Loucy (cell line): ENCODE measurements at regions not wholly inside any gene's neighbourhood (a gene's known extent, or its start where the extent isn't known, plus 50 kb on each side); places are given as distances from the start of the nearest gene placed in this dataset.

Experiments used
- H2AFZ ChIP-seq: fragments of 200-600 bp; sonication (generic); 2 replicates; pipeline ENCODE4 v1.6.0; 2016; ENCODE audit warnings: antibody characterized with exemption, mild to moderate bottlenecking, low read length, moderate library complexity
- H3F3A ChIP-seq: fragments of 200-600 bp; 2 replicates; pipeline ENCODE4 v1.6.0; 2016; ENCODE audit warnings: antibody characterized with exemption, low read depth, mild to moderate bottlenecking
- H3K27me3 ChIP-seq: fragments of 200-600 bp; sonication (generic); 2 replicates; pipeline ENCODE4 v1.6.1; 2014; ENCODE audit warnings: low read length, mild to moderate bottlenecking; ENCODE audit not compliant: insufficient read depth, poor library complexity, severe bottlenecking
- H3K36me3 ChIP-seq: fragments of 200-600 bp; sonication (generic); 2 replicates; pipeline ENCODE4 v1.6.1; 2016; ENCODE audit warnings: low read length; ENCODE audit not compliant: insufficient read depth
- H3K4me1 ChIP-seq: fragments of 200-600 bp; sonication (generic); 2 replicates; pipeline ENCODE4 v1.5.1; 2014; ENCODE audit warnings: low read length, mild to moderate bottlenecking; ENCODE audit not compliant: insufficient read depth, poor library complexity, severe bottlenecking
- H3K4me2 ChIP-seq: fragments of 200-600 bp; sonication (generic); 2 replicates; pipeline ENCODE4 v1.6.0; 2014; ENCODE audit warnings: antibody characterized with exemption, low read length, low read depth, mild to moderate bottlenecking; ENCODE audit not compliant: poor library complexity, severe bottlenecking
- H3K4me3 ChIP-seq: fragments of 200-600 bp; sonication (generic); 2 replicates; pipeline ENCODE4 v1.5.1; 2014; ENCODE audit warnings: low read length, mild to moderate bottlenecking, mixed read lengths; ENCODE audit not compliant: poor library complexity, severe bottlenecking
- H3K79me2 ChIP-seq: fragments of 200-600 bp; sonication (generic); 2 replicates; pipeline ENCODE4 v1.6.1; 2014; ENCODE audit warnings: low read length; ENCODE audit not compliant: insufficient read depth
- H3K9ac ChIP-seq: fragments of 200-600 bp; sonication (generic); 2 replicates; pipeline ENCODE4 v1.6.0; 2014; ENCODE audit warnings: mild to moderate bottlenecking, low read depth, low read length, moderate library complexity; ENCODE audit not compliant: poor library complexity, severe bottlenecking
- H3K9me2 ChIP-seq: fragments of 200-600 bp; sonication (generic); replicated peaks from 2 replicates; pipeline ENCODE4 v1.6.1; 2016; ENCODE audit warnings: low read depth, low read length, mixed read lengths
- H3K9me3 ChIP-seq: fragments of 200-600 bp; sonication (generic); 2 replicates; pipeline ENCODE4 v1.6.1; 2014; ENCODE audit warnings: mild to moderate bottlenecking, antibody characterized with exemption, low read length, low read depth; ENCODE audit not compliant: insufficient read depth
- H4K20me1 ChIP-seq: fragments of 200-600 bp; sonication (generic); 2 replicates; pipeline ENCODE4 v1.6.0; 2014; ENCODE audit warnings: antibody characterized with exemption, low read length, mild to moderate bottlenecking; ENCODE audit not compliant: insufficient read depth, poor library complexity, severe bottlenecking
- EZH2phosphoT487 ChIP-seq: fragments of 200-600 bp; IDR thresholded peaks from 2 replicates; pipeline ENCODE4 v1.6.1; 2018; ENCODE audit warnings: antibody characterized with exemption, mild to moderate bottlenecking, moderate library complexity, borderline replicate concordance
- TF ChIP-seq, protein P1 (sequence below): fragments of 200-600 bp; sonication (generic); conservative IDR thresholded peaks from 2 replicates; pipeline ENCODE4 v1.5.1; 2014; ENCODE audit warnings: mild to moderate bottlenecking, antibody characterized with exemption, low read length

DNA sequence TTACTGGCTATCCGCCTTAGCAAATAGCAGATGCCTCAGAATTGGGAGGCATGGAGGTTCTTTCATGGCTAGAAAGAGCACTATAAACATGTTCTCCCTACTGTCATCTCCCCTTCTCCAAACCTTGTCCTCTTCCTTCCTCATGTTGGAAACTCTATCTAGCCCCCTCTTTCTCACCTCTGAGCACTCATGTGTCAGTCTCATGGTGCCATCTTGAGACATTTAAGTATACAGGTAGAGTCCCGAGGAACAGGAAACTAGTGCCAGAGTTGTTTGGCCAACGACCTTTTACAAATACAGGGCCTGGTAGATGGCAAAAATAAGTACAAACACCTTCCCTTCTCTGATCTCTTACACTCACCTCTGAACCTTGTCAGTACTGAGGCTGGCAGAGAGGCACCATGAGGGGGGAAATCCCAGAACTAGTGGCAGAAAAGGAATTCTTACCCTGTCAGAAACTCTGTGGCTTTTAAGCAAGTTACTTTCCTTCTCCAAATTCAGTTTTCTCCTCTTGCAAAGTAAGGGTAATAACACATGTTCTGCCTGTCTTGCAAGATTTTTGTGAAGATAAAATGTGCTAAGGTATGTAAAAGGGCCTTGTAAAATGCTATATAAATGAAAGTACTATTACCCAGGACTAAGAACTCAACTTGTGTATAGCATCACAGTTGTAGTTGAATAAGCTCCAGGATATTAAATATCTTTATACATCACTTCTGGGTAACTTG is 94.1 kb upstream of the SNX2 start:
- no peaks in the 10 kb centered on the region for H3F3A ChIP-seq
- H3K9ac ChIP-seq = no peak overlapping the region
- H3K4me3 ChIP-seq = no peak overlapping the region
- no peaks in the 10 kb centered on the region for H3K4me1 ChIP-seq
- no peaks in the 10 kb centered on the region for H3K79me2 ChIP-seq
- no peak overlapping the region for H3K4me2 ChIP-seq
- H2AFZ ChIP-seq = no peak overlapping the region; the same call in 1 of the 2 replicates
- TF ChIP-seq EZH2phosphoT487 = no peak
- TF ChIP-seq, protein P1, sequence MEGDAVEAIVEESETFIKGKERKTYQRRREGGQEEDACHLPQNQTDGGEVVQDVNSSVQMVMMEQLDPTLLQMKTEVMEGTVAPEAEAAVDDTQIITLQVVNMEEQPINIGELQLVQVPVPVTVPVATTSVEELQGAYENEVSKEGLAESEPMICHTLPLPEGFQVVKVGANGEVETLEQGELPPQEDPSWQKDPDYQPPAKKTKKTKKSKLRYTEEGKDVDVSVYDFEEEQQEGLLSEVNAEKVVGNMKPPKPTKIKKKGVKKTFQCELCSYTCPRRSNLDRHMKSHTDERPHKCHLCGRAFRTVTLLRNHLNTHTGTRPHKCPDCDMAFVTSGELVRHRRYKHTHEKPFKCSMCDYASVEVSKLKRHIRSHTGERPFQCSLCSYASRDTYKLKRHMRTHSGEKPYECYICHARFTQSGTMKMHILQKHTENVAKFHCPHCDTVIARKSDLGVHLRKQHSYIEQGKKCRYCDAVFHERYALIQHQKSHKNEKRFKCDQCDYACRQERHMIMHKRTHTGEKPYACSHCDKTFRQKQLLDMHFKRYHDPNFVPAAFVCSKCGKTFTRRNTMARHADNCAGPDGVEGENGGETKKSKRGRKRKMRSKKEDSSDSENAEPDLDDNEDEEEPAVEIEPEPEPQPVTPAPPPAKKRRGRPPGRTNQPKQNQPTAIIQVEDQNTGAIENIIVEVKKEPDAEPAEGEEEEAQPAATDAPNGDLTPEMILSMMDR = no peak
- no peaks in the 10 kb centered on the region for H3K27me3 ChIP-seq
- H3K9me2 ChIP-seq = no peaks in the 10 kb centered on the region
- no peaks in the 10 kb centered on the region for H3K36me3 ChIP-seq
- no peaks in the 10 kb centered on the region for H3K9me3 ChIP-seq
- H4K20me1 ChIP-seq = no peaks in the 10 kb centered on the region

DNA sequence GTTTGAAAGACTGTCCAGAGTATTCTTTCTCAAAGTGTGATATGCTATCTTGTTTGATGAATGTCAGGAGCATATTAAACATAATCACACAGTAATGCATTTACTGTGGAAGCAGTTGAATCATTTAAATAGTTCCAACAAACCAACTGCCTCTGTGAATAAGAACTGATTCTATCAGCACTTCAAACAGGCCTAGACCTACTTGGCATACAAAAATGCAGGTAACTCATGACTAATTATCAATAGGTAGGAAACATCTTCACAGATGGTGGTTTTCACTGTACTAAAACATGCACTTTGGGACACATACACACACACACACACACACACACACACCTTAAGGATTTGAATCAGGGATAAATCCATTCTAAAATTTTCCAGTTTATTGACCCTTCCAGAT is 91.2 kb upstream of the SNX2 start:
- H3K4me3 ChIP-seq = no peak overlapping the region
- TF ChIP-seq, protein P1 = no peak
- TF ChIP-seq EZH2phosphoT487 = no peak

DNA sequence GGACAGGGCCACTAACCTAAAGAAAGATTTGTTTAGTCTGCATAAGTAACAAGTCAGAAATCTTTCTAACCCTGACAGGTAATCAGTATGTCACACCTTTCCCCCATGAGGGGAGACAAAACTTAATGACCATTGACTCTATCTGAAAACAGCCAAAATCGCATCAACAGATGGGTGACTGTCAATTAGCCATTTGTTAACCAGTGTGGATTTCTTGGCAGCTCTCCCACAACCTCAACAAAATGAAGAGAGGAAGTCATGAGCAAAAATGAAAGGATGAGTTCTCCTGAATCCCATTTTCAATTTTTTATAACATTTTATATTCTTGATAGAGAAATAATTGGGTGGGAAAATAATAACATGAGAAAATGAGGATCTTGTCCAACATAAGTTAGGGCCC is 84.6 kb upstream of the SNX2 start:
- no peaks in the 10 kb centered on the region for H3K79me2 ChIP-seq
- no peaks in the 10 kb centered on the region for H3K36me3 ChIP-seq
- H3K9ac ChIP-seq = no peak overlapping the region
- no peak overlapping the region for H3K4me2 ChIP-seq
- H3K9me2 ChIP-seq = no peaks in the 10 kb centered on the region
- H3F3A ChIP-seq = no peaks in the 10 kb centered on the region
- H3K9me3 ChIP-seq = no peaks in the 10 kb centered on the region
- H3K4me3 ChIP-seq = no peak overlapping the region
- H3K4me1 ChIP-seq = no peaks in the 10 kb centered on the region
- no peak overlapping the region for H2AFZ ChIP-seq
- no peak for TF ChIP-seq EZH2phosphoT487
- TF ChIP-seq, protein P1 = no peak
- H4K20me1 ChIP-seq = no peaks in the 10 kb centered on the region
- H3K27me3 ChIP-seq = no peaks in the 10 kb centered on the region

More for the DNA sequence above, 91.2 kb upstream of the SNX2 start:
- H3K4me1 ChIP-seq = no peaks in the 10 kb centered on the region
- no peak overlapping the region for H2AFZ ChIP-seq
- no peaks in the 10 kb centered on the region for H3K9me3 ChIP-seq
- no peaks in the 10 kb centered on the region for H3F3A ChIP-seq
- H3K9ac ChIP-seq = no peak overlapping the region
- no peaks in the 10 kb centered on the region for H3K9me2 ChIP-seq
- no peaks in the 10 kb centered on the region for H3K27me3 ChIP-seq
- no peaks in the 10 kb centered on the region for H3K36me3 ChIP-seq
- H3K79me2 ChIP-seq = no peaks in the 10 kb centered on the region
- H3K4me2 ChIP-seq = no peak overlapping the region
- no peaks in the 10 kb centered on the region for H4K20me1 ChIP-seq
